Naive B cell (primary cell): ENCODE measurements at regions not wholly inside any gene's neighbourhood (a gene's known extent, or its start where the extent isn't known, plus 50 kb on each side); places are given as distances from the start of the nearest gene placed in this dataset.
A peak's percentile ranks its signal among the peaks of the same experiment; 100 is the strongest.

Experiments
- ATAC-seq, 2 donors: fragments of 150-1000 bp; cut with Tn5 transposase; 2 replicates each; pipeline ENCODE4 v1.10.0; 2021; ENCODE audit warnings: low read depth in 2 of 2, mild to moderate bottlenecking in 2 of 2, moderate library complexity in 2 of 2
- DNase-seq: peaks from one replicate; pipeline ENCODE4 v3.0.0; 2022
- H3K27ac Mint-ChIP-seq, 6 donors: one replicate each; pipeline ENCODE4 v1.8.0; 2020 to 2022; ENCODE audit warnings: mild to moderate bottlenecking in 6 of 6, mixed read lengths in 6 of 6, moderate library complexity in 5 of 6, inconsistent platforms in 2 of 6
- H3K27me3 Mint-ChIP-seq, 3 donors: one replicate each; pipeline ENCODE4 v1.8.0; 2021 to 2022; ENCODE audit warnings: mixed read lengths in 3 of 3, mild to moderate bottlenecking in 1 of 3
- H3K36me3 Mint-ChIP-seq, 2 donors: one replicate each; pipeline ENCODE4 v1.8.0; 2020 to 2022; ENCODE audit warnings: mixed read lengths in 2 of 2, inconsistent platforms in 1 of 2, mild to moderate bottlenecking in 1 of 2
- H3K4me1 Mint-ChIP-seq, 3 donors: one replicate each; pipeline ENCODE4 v1.8.0; 2020 to 2022; ENCODE audit warnings: mixed read lengths in 3 of 3, inconsistent platforms in 1 of 3, mild to moderate bottlenecking in 1 of 3, moderate library complexity in 1 of 3
- H3K4me3 Mint-ChIP-seq, 8 donors: one replicate each; pipeline ENCODE4 v1.8.0; 2020 to 2022; ENCODE audit warnings: mild to moderate bottlenecking in 8 of 8, mixed read lengths in 8 of 8, moderate library complexity in 8 of 8, inconsistent platforms in 2 of 8
- H3K9me3 Mint-ChIP-seq, 7 donors: one replicate each; pipeline ENCODE4 v1.8.0; 2020 to 2022; ENCODE audit warnings: mixed read lengths in 7 of 7, mild to moderate bottlenecking in 5 of 7, inconsistent platforms in 2 of 7, moderate library complexity in 1 of 7

DNA sequence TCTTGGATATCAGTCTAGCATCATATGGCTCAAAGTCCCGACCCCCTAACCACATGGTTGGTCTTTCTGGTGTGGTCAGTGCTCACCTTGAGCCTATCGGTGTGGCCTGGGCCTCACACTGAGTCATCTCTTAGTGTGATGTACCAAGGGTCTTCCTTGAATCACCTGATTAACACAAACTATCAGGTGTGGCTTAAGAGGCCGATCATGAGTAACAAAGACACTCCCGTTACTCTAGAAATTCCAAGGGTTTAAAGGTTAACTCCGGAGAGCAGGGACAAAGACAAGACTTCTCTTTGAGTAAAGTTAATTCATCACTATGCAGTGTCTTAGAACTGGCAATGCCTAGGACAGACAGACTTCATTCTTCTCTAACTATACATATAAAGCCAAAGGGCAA, 52.3 kb upstream of the ARMC3 start:
- Mint-ChIP-seq H3K4me3 (no peak overlapping the region), H3K9me3 (peaks cover 0 to 2% (median 0%) of the 10 kb centered on the region in 7 donors), H3K27me3 (peaks cover 27 to 36% (median 27%) of the 10 kb centered on the region in 3 donors), H3K27ac (no peak overlapping the region), H3K36me3 (no peaks in the 10 kb centered on the region), H3K4me1 (no peaks in the 10 kb centered on the region)
- ATAC-seq (no peak), DNase-seq (no peak)

DNA sequence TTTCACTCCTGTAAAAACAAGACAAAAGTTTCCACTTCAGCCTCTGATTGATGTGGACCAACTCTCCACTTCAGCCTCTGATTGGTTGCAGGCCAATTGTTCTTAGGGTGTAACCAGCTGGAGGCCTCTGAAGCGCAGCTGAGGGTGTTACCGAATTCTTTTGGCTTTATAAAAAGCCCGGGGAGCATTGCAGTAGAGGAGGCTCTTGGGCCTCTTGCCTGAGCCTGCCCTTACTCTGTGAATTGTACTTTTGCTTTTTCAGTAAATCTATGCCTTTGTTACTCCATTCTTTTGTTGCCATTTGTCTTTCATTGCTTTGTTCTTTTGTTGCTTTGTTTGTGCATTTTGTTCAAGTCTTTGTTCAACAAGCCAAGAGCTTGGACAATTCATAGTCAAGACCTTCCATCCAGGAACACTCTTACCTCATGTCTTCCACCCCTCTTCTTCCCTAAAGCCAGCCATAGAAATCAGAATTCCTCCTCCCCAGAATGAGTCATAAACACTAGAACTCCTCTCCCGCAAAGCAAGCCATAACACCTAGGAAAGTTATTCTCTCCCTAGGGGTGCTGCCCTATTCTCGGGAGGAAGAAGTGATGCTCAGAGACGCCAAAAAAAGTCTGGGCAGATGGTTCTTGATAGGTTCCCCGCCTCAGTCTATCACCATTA, 53.5 kb upstream of the ARMC3 start:
- DNase-seq (no peak), ATAC-seq (no peak)
- Mint-ChIP-seq H3K36me3 (no peaks in the 10 kb centered on the region), H3K4me1 (no peaks in the 10 kb centered on the region), H3K27ac (no peak overlapping the region), H3K4me3 (no peak overlapping the region), H3K27me3 (peaks cover 15 to 27% (median 24%) of the 10 kb centered on the region in 3 donors), H3K9me3 (no peaks in the 10 kb centered on the region)

DNA sequence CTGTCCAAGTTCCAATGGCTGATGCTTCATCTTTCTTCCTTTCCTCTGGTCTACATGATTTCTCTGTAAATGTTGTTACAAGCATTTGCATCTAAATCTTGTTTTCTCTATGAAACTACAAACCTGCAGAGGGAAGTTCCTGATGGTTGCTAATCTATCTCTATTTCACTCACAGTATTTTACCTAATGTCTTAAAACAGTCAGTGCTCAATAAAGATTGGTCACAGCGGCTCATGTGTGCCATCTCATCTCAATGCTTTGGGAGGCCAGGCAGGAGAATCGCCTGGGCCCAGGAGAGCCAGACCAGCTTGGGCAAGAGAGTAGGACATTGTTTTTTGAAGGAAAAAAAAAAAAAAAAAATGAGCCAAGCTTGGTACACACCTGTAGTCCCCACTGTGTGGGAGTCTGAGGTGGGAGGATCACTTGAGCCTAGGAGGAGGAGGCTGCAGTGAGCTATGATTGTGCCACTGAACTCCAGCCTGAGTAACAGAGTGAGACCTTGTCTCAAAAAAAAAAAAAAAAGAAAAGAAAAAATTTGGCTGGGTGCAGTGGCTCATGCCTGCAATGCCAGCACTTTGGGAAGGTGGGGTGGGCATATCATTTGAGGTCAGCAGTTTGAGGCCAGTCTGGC, 71.3 kb upstream of the ARMC3 start:
- Mint-ChIP-seq H3K27ac (peak overlapping the region in 1 of 6 donors; percentile 57), H3K4me1 (no peaks in the 10 kb centered on the region), H3K9me3 (peaks cover 0 to 5% (median 0%) of the 10 kb centered on the region in 7 donors), H3K27me3 (peaks cover 0 to 7% (median 4%) of the 10 kb centered on the region in 3 donors), H3K36me3 (no peaks in the 10 kb centered on the region), H3K4me3 (no peak overlapping the region)
- ATAC-seq, result no peak
- DNase-seq, result no peak

DNA sequence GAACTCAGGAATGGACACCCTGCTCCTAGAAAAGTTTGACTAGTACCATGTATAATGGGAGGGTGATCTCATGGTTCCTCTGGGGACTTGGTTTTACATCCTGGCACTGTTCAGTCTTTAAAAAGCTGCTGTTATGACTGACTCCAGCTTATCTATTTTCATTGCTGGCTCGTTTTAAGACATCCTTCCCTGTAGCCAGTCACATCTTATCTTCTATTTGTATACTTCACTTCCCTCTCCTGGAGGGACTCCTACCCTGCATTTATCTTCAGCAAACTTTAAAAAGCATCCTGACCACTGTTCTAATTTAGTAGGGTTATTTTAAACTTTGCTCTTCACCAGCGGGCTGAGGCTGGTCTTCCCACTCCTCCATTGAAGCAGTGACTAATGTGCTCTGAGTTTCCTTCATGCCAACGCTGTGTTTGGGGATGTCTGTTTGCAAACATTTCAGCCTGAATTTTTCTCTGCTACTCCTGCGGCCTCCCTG, 72.9 kb upstream of the ARMC3 start:
- DNase-seq, result no peak
- peak overlapping the region in 2 of 6 donors; percentile 41 to 57 for H3K27ac Mint-ChIP-seq
- H3K27me3 Mint-ChIP-seq, result peaks cover 0 to 7% (median 4%) of the 10 kb centered on the region in 3 donors
- H3K9me3 Mint-ChIP-seq, result peaks cover 0 to 2% (median 0%) of the 10 kb centered on the region in 7 donors
- no peaks in the 10 kb centered on the region for H3K36me3 Mint-ChIP-seq
- no peak overlapping the region for H3K4me3 Mint-ChIP-seq
- no peak for ATAC-seq
- no peaks in the 10 kb centered on the region for H3K4me1 Mint-ChIP-seq

DNA sequence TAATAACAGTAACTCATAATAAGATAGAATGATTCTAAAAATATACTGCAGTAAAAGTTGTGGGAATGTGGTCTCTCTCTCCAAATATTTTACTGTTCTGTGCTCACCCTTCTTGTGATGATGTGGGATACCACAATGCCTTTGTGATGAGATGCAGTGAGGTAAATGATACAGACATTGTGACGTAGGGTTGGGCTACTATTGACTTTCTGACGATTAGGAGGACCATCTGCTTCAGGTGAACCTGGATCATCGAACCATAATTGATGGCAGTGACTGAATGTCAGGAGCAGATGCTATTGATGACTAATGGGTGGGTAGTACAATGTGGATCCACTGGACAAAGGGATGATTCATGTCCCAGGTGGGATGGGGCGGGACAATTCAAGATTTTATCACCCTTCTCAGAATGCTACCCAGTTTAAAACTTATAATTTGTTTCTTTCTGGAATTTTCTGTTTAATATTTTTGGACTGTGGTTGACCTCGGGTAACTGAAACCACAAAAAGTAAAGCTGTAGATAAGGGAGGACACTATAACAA, 73.9 kb upstream of the ARMC3 start:
- Mint-ChIP-seq H3K4me3 (no peak overlapping the region), H3K27me3 (peaks cover 6 to 13% (median 11%) of the 10 kb centered on the region in 3 donors), H3K4me1 (peaks cover 6 to 8% (median 7%) of the 10 kb centered on the region in 3 donors), H3K27ac (no peak overlapping the region), H3K9me3 (no peaks in the 10 kb centered on the region), H3K36me3 (no peaks in the 10 kb centered on the region)
- no peak for ATAC-seq
- DNase-seq, result no peak

DNA sequence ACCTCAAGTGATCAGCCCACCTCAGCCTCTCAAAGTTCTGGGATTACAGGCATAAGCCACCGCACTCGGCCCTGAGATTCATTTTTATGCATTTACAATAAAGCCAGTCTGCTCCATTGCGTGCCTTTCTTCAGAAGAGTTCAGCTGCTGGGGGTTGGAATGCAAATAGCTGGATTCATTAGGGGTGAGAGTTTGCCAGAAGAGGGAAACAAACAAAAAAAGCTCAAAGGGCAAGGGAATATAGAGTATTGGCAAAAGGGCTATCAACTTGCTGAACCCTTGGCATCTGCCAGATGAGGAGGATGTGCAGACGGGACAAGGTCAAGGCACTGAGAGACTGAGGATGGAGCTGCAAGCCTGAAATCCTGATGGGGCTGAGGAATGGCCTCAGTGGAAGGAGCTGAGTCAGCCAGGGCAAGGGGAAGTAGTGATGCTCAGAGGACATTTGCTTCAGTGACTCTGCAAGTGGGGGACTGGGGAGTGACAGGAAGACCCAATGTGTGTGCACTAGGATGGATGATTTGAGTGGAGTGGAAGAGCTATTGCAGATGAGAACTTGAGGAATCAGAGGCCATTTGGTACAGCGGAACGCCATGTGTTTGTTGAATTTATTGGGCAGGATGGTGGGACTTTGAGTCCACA, 75.0 kb upstream of the ARMC3 start:
- Mint-ChIP-seq H3K27ac (no peak overlapping the region), H3K4me1 (peaks cover 8 to 10% (median 10%) of the 10 kb centered on the region in 3 donors), H3K4me3 (no peak overlapping the region), H3K36me3 (no peaks in the 10 kb centered on the region), H3K27me3 (peaks cover 11 to 14% (median 11%) of the 10 kb centered on the region in 3 donors), H3K9me3 (no peaks in the 10 kb centered on the region)
- ATAC-seq, result no peak
- no peak for DNase-seq

DNA sequence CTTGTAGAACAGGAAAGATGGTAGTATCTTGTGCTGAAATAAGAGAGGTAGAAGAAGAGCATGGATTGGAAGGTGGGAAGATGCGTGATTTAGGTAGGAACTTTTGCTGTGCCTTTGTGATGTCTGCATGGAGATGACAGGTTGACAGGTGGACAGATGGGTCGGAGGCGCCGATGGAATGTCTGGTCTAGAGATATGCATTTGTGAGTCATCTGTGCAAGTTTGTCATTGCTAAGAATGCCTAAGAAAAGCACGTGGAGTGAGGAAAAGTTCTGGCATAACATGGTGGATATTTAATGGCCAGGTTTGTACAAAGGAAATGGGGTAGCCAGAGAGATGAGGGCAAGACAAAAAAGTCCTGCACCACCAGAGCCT, 76.0 kb upstream of the ARMC3 start:
- H3K4me1 Mint-ChIP-seq, result peaks cover 8 to 10% (median 10%) of the 10 kb centered on the region in 3 donors
- no peak for ATAC-seq
- no peak overlapping the region for H3K27ac Mint-ChIP-seq
- DNase-seq, result no peak
- peaks cover 11 to 14% (median 13%) of the 10 kb centered on the region in 3 donors for H3K27me3 Mint-ChIP-seq
- no peak overlapping the region for H3K4me3 Mint-ChIP-seq
- no peaks in the 10 kb centered on the region for H3K36me3 Mint-ChIP-seq
- H3K9me3 Mint-ChIP-seq, result no peaks in the 10 kb centered on the region

DNA sequence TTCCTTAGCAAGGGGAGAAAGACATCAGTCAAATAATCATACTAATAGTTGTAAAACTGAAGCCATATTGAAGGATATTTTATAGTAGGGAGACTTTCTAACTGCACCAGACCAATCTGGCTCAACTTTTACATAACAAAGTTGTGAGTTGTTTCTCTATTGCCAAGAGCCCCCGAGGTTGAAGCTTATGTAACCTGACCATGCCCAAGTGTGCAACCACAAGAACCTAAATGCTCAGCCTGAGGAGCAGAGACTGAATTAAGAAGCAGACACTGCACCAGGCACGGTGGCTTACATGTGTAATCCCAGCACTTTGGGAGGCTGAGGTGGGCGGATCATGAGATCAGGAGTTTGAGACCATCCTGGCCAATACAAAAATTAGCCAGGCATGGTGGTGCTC, 77.3 kb upstream of the ARMC3 start:
- H3K27ac Mint-ChIP-seq, result no peak overlapping the region
- H3K4me3 Mint-ChIP-seq, result peak overlapping the region in 1 of 8 donors; percentile 19
- H3K9me3 Mint-ChIP-seq, result no peaks in the 10 kb centered on the region
- peaks cover 10 to 16% (median 11%) of the 10 kb centered on the region in 3 donors for H3K27me3 Mint-ChIP-seq
- H3K36me3 Mint-ChIP-seq, result no peaks in the 10 kb centered on the region
- DNase-seq, result no peak
- no peak for ATAC-seq
- H3K4me1 Mint-ChIP-seq, result peaks cover 8 to 10% (median 10%) of the 10 kb centered on the region in 3 donors

DNA sequence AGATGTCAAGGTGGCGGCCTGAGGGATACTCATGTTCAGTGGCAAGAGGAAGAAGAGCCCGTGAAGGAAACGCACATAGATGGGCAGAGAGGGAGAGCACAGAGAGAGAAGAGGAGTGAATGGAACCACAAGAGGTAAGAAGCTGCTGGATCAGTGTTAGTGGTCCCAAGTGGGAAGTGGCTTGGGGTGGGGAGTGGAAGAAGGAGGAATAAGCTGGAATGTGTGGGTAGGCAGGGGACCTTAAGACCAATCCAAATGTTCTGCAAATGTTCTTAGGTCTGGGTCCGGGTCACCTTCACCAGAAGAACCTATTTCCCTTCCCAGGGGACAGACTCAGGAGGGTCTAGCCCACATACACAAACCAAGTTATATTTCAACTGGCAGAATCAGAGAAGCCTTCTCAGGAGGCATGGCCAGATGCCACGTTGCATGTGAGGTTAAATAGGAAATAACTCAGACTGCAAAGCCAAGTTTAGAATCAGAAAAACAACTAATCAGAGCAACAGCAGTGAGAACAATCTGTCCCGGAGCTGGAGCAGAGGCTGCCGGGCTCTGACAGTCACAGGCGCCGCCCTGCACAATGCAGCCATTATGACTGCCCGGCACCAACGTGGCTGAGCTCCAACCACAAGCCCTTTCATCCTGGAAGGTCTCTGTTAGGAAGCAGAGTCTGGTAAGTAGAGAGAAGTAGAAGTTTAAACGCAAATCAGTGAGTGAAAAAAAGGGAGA, 78.6 kb upstream of the ARMC3 start:
- no peak for DNase-seq
- no peaks in the 10 kb centered on the region for H3K9me3 Mint-ChIP-seq
- H3K4me1 Mint-ChIP-seq, result peaks cover 8 to 10% (median 10%) of the 10 kb centered on the region in 3 donors
- peak overlapping the region in 3 of 6 donors; percentile 1 to 34 (median 10) for H3K27ac Mint-ChIP-seq
- no peak for ATAC-seq
- H3K4me3 Mint-ChIP-seq, result peak overlapping the region in 4 of 8 donors; percentile 4 to 82 (median 8)
- H3K36me3 Mint-ChIP-seq, result no peaks in the 10 kb centered on the region
- H3K27me3 Mint-ChIP-seq, result peaks cover 10 to 16% (median 11%) of the 10 kb centered on the region in 3 donors

DNA sequence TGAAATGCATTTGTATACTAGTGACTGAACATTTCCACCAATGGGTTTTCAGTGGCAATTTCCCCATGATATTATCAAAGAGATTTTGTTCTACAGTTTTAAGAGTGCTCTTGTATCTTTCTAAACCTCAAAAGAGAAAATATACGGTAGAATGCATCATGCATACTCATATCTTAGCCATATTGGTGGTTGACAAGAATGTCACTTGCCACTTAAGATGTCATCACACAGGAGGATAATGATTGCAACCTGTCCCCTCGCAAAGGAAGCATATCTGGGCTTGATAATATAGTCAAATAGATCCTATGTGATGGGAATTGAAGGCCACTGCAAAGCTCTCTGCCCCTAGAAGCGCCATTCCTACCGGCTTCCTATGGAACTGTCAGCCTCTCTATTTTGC, 79.3 kb upstream of the ARMC3 start:
- H3K4me1 Mint-ChIP-seq, result peaks cover 8 to 10% (median 10%) of the 10 kb centered on the region in 3 donors
- no peaks in the 10 kb centered on the region for H3K36me3 Mint-ChIP-seq
- peak overlapping the region in 2 of 8 donors; percentile 4 to 10 for H3K4me3 Mint-ChIP-seq

DNA sequence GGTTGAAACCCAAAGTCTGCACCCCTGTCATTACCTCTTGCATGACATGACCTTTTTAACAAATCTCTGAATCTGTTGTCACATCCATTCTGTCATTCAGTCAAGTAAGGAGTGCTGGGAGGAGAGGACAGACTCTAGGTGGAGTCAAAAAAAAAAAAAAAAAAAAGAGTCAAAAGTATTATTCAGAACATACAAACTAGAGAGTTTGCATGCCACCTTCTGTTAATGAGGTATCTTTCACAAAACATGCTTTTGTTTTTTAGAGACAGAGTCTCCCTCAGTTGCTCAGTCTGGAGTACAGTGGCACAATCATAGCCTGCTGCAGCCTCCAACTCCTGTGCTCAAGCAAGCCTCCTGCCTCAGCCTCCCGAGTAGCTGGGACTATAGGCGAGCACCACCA, 81.6 kb upstream of the ARMC3 start:
- peaks cover 8 to 10% (median 10%) of the 10 kb centered on the region in 3 donors for H3K4me1 Mint-ChIP-seq
- no peak overlapping the region for H3K4me3 Mint-ChIP-seq
- no peaks in the 10 kb centered on the region for H3K9me3 Mint-ChIP-seq
- no peak overlapping the region for H3K27ac Mint-ChIP-seq
- ATAC-seq, result no peak
- no peaks in the 10 kb centered on the region for H3K36me3 Mint-ChIP-seq
- DNase-seq, result no peak
- H3K27me3 Mint-ChIP-seq, result peaks cover 11 to 16% (median 16%) of the 10 kb centered on the region in 3 donors

More for the DNA sequence above, 79.3 kb upstream of the ARMC3 start:
- Mint-ChIP-seq H3K27me3 (peaks cover 10 to 16% (median 11%) of the 10 kb centered on the region in 3 donors), H3K27ac (peak overlapping the region in 1 of 6 donors; percentile 17), H3K9me3 (no peaks in the 10 kb centered on the region)
- ATAC-seq, result no peak
- DNase-seq, result no peak

DNA sequence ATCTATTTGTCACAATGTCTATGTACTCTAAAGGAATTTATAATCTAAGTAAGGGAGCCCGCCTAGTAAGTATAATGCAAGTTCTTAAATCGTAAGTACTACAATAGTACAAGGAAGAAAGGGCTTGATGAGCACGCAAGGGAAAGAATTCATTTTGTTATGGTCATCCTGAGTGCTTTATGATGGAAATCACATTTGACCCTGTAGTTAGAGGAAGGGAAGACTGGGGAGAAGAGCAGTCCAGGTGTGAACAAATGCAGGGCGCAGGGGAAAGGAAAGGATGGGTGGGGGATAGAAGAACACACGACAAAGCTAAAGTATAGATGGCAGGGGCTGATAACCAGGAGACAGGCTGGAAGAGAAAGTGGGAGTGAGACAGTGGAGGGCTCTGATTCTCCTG, 88.2 kb upstream of the ARMC3 start:
- H3K27ac Mint-ChIP-seq, result no peak overlapping the region
- H3K27me3 Mint-ChIP-seq, result peaks cover 5 to 14% (median 8%) of the 10 kb centered on the region in 3 donors
- H3K4me3 Mint-ChIP-seq, result no peak overlapping the region
- no peaks in the 10 kb centered on the region for H3K36me3 Mint-ChIP-seq
- H3K4me1 Mint-ChIP-seq, result peaks cover 0 to 3% (median 0%) of the 10 kb centered on the region in 3 donors
- ATAC-seq (no peak), DNase-seq (no peak)
- peaks cover 0 to 4% (median 0%) of the 10 kb centered on the region in 7 donors for H3K9me3 Mint-ChIP-seq

DNA sequence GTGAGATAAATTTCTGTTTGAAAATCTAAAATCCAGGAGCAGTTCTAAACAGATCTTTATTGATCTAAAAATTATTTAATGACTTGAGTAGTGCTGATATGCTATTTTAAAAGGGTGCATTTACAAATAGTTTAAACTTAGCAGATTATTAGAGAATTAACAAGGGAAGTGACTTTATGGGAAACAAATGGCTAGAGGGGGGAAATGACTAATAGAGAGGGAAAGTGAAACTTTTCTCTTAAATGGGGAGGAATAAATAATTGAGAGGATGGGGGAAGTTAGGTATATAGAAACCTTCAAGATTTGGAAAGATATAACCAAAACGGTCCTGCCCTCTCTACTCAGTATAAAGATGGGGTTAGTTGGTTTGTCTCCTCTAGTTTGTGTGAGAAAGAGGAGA, 90.1 kb upstream of the ARMC3 start:
- DNase-seq, result no peak
- Mint-ChIP-seq H3K27ac (no peak overlapping the region), H3K36me3 (no peaks in the 10 kb centered on the region), H3K9me3 (peaks cover 0 to 4% (median 0%) of the 10 kb centered on the region in 7 donors), H3K4me3 (no peak overlapping the region), H3K27me3 (peaks cover 5 to 14% (median 8%) of the 10 kb centered on the region in 3 donors), H3K4me1 (peaks cover 0 to 3% (median 0%) of the 10 kb centered on the region in 3 donors)
- ATAC-seq, result no peak
